IMR-90 (cell line): ENCODE measurements at regions not wholly inside any gene's neighbourhood (a gene's known extent, or its start where the extent isn't known, plus 50 kb on each side); places are given as distances from the start of the nearest gene placed in this dataset.

Source experiments
- ATAC-seq: fragments of 200-7000 bp; cut with Tn5 transposase; 2 replicates; pipeline ENCODE4 v1.9.1; 2020; ENCODE audit warnings: low read depth, mild to moderate bottlenecking, moderate library complexity
- BruUV-seq: library from RNA; stranded (reverse); fragments of 400-500 nt; replicated peaks from 2 replicates; lab custom pipeline; 2021; lab: Mats Ljungman, UMichigan
- CTCF ChIA-PET: fragments of 300-600 bp; formaldehyde crosslinking; extraction: SDS; loops from one replicate; lab custom pipeline; 2021; ENCODE audit warnings: antibody characterized with exemption; lab: Yijun Ruan, JAX
- POLR2A ChIA-PET: fragments of 300-600 bp; sonication (Branson Sonifier 250); formaldehyde crosslinking; loops from one replicate; lab custom pipeline; 2022; ENCODE audit warnings: antibody characterized with exemption; ENCODE audit not compliant: unreplicated experiment; lab: Charles Lee
- DNase-seq: peaks from one replicate; pipeline ENCODE4 v3.0.0; 2013
- H2AFZ ChIP-seq: replicated peaks from 2 replicates; pipeline ENCODE3; 2013; ENCODE audit warnings: low read length, mild to moderate bottlenecking; ENCODE audit not compliant: poor library complexity
- H2AK5ac ChIP-seq: 2 replicates; pipeline ENCODE4 v1.6.1; 2013; ENCODE audit warnings: low read depth, low read length, inconsistent platforms
- H2AK9ac ChIP-seq: replicated peaks from 2 replicates; pipeline ENCODE3; 2013; ENCODE audit warnings: mild to moderate bottlenecking, low read depth, low read length, moderate library complexity; ENCODE audit not compliant: poor library complexity
- H2BK120ac ChIP-seq: 2 replicates; pipeline ENCODE4 v1.6.1; 2013; ENCODE audit warnings: low read depth, low read length, inconsistent platforms
- H2BK15ac ChIP-seq: 3 replicates; pipeline ENCODE4 v1.6.1; 2013; ENCODE audit warnings: low read depth, low read length, inconsistent platforms
- H2BK20ac ChIP-seq: 2 replicates; pipeline ENCODE4 v1.6.1; 2013; ENCODE audit warnings: low read depth, mild to moderate bottlenecking, inconsistent platforms, low read length, moderate library complexity
- H2BK5ac ChIP-seq: 2 replicates; pipeline ENCODE4 v1.6.1; 2013; ENCODE audit warnings: mild to moderate bottlenecking, low read depth, low read length, inconsistent platforms; ENCODE audit not compliant: poor library complexity, severe bottlenecking
- H3K14ac ChIP-seq: replicated peaks from 2 replicates; pipeline ENCODE4 v1.6.1; 2013; ENCODE audit warnings: low read depth, low read length, inconsistent platforms
- H3K18ac ChIP-seq: 2 replicates; pipeline ENCODE4 v1.6.1; 2013; ENCODE audit warnings: low read depth, low read length, control low read depth
- H3K23ac ChIP-seq: 2 replicates; pipeline ENCODE4 v1.6.1; 2013; ENCODE audit warnings: low read depth, low read length, inconsistent platforms
- H3K27ac ChIP-seq: 2 replicates; pipeline ENCODE4 v1.5.1; 2013; ENCODE audit warnings: mild to moderate bottlenecking, control low read depth, low read length; ENCODE audit not compliant: insufficient read depth
- H3K27me3 ChIP-seq: 2 replicates; pipeline ENCODE4 v1.6.1; 2013; ENCODE audit warnings: low read length; ENCODE audit not compliant: control insufficient read depth, insufficient read depth
- H3K36me3 ChIP-seq: 2 replicates; pipeline ENCODE4 v1.6.1; 2013; ENCODE audit warnings: low read length, mixed read lengths; ENCODE audit not compliant: control insufficient read depth, insufficient read depth
- H3K4ac ChIP-seq: 2 replicates; pipeline ENCODE4 v1.6.1; 2013; ENCODE audit warnings: low read depth, low read length, inconsistent platforms
- H3K4me1 ChIP-seq: 2 replicates; pipeline ENCODE4 v1.6.1; 2013; ENCODE audit warnings: low read length, mixed read lengths; ENCODE audit not compliant: control insufficient read depth, insufficient read depth
- H3K4me2 ChIP-seq: 2 replicates; pipeline ENCODE4 v1.6.1; 2013; ENCODE audit warnings: low read depth, mild to moderate bottlenecking, control low read depth, low read length, moderate library complexity
- H3K4me3 ChIP-seq: 2 replicates; pipeline ENCODE4 v1.5.1; 2013; ENCODE audit warnings: low read depth, mild to moderate bottlenecking, control low read depth, low read length, moderate library complexity; ENCODE audit not compliant: insufficient read depth
- H3K56ac ChIP-seq: 2 replicates; pipeline ENCODE4 v1.6.1; 2013; ENCODE audit warnings: low read length, inconsistent platforms; ENCODE audit not compliant: insufficient read depth; ENCODE audit errors: extremely low read depth
- H3K79me1 ChIP-seq, 2 experiments: 2 replicates each; pipeline ENCODE4 v1.6.1; 2013; ENCODE audit warnings: low read length in 2 of 2, inconsistent platforms in 1 of 2, low read depth in 1 of 2
- H3K9ac ChIP-seq: 2 replicates; pipeline ENCODE4 v1.6.1; 2013; ENCODE audit warnings: low read depth, low read length, control low read depth
- H3K9me1 ChIP-seq: 2 replicates; pipeline ENCODE4 v1.6.1; 2013; ENCODE audit warnings: low read length, inconsistent platforms; ENCODE audit not compliant: insufficient read depth
- H3K9me3 ChIP-seq: 2 replicates; pipeline ENCODE4 v1.6.1; 2013; ENCODE audit warnings: low read length; ENCODE audit not compliant: control insufficient read depth, insufficient read depth
- H4K20me1 ChIP-seq: 2 replicates; pipeline ENCODE4 v1.6.1; 2013; ENCODE audit warnings: low read length, inconsistent platforms; ENCODE audit not compliant: insufficient read depth
- H4K5ac ChIP-seq: 2 replicates; pipeline ENCODE4 v1.6.1; 2013; ENCODE audit warnings: mild to moderate bottlenecking, low read depth, low read length, control low read depth
- H4K8ac ChIP-seq, 2 experiments: 2 replicates each; pipeline ENCODE4 v1.6.1; 2013; ENCODE audit warnings: low read depth in 2 of 2, low read length in 2 of 2, control low read depth in 1 of 2, inconsistent platforms in 1 of 2
- H4K91ac ChIP-seq: 2 replicates; pipeline ENCODE4 v1.6.1; 2013; ENCODE audit warnings: low read depth, low read length, inconsistent platforms; ENCODE audit not compliant: insufficient read depth
- BHLHE40 ChIP-seq: fragments of 150-350 bp; IDR thresholded peaks from 2 replicates; pipeline ENCODE4 v1.6.1; 2016; ENCODE audit warnings: mild to moderate bottlenecking, low read depth, low read length
- CEBPB ChIP-seq: IDR thresholded peaks from 2 replicates; pipeline ENCODE4 v1.6.1; 2012; ENCODE audit warnings: low read depth, low read length, improper control_type of control experiment
- FOS ChIP-seq: fragments of 150-350 bp; IDR thresholded peaks from 2 replicates; pipeline ENCODE4 v1.6.1; 2016; ENCODE audit warnings: low read depth, low read length
- MAFK ChIP-seq: IDR thresholded peaks from 2 replicates; pipeline ENCODE4 v1.6.1; 2012; ENCODE audit warnings: low read depth, low read length, improper control_type of control experiment
- WGBS, 2 experiments: methylation state at CpG; one replicate each; pipeline versions ENCODE4 v1.1.5 to v1.1.7; 2013; ENCODE audit warnings: missing lambda C conversion rate in 2 of 2; ENCODE audit not compliant: insufficient read length in 1 of 2; ENCODE audit errors: extremely low coverage in 2 of 2; 5-methylcytosine and 5-hydroxymethylcytosine counted together
- dilution Hi-C: fragments of 300-500 bp; cut with HindIII; formaldehyde crosslinking; loops from one replicate; pipeline ENCODE4 v1.14.3; 2018; ENCODE audit warnings: low sequenced_read_pairs; ENCODE audit not compliant: unreplicated experiment
- in situ Hi-C: fragments of 300-500 bp; cut with MboI; formaldehyde crosslinking; loops from 3 replicates; pipeline ENCODE4 v1.14.3; 2019; ENCODE audit warnings: low sequenced_read_pairs, inconsistent platforms, mixed read lengths
- intact Hi-C: fragments of 100-400 bp; cut with micrococcal nuclease; formaldehyde crosslinking; loops from 2 replicates; pipeline ENCODE4 v1.10.0; 2022

DNA sequence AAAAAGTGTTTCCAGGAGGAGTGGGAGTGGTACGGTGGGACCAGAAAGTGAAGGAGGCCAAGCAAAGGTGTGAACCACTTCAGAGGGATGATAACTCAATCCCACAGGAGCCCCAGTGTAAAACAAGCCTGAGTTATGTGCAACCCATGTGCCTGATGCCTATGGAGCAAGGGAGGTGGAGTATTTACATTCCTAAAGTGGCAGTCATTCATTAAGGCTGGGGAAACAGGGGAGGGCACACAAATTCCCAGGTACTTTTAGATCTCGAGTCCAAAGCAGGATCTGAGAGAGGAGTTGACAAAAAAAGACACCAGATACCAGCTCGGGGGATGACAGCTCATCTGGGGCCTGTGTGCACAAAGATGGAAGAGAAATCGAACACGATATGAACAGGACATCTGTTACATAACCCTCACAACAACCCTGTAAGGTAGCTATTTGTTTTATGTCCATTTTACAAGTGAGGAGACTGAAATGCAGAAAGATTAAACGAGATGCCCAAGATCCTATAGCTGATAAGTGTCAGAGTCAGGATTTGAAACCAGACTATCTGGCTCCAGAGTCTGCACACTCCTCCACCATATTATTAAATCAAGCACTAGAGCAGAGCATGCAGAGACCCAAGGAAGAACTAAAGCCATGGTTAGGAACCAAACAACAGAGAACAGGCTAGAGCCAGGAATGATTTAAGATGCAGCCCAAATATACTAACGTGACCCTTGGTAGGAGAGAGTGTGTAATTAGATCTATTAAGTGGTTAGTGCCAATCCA, 91.9 kb upstream of the MAPK10 start:
- peak overlapping the region; percentile 18; the same call in 1 of the 2 replicates for H2BK120ac ChIP-seq
- H3K4ac ChIP-seq, result peak overlapping the region; percentile 44; the same call in 1 of the 2 replicates
- TF ChIP-seq FOS, result 0 out of 2 replicates have a peak, but pooled peaks have one; percentile 22
- no peak for TF ChIP-seq MAFK
- TF ChIP-seq BHLHE40, result peak; percentile 9; the same call in 1 of the 2 replicates
- 0 out of 2 replicates have a peak, but pooled peaks have one; percentile 8 for TF ChIP-seq CEBPB
- H3K9me3 ChIP-seq, result no peaks in the 10 kb centered on the region
- peak overlapping the region; percentile 15 for H2AK9ac ChIP-seq
- peak overlapping the region; percentile 53 for H3K4me3 ChIP-seq
- BruUV-seq, result no TSS peak
- dilution Hi-C loops, result no loop called here
- no peaks in the 10 kb centered on the region for H3K36me3 ChIP-seq
- intact Hi-C loops, result no loop called here
- H3K4me2 ChIP-seq, result peak overlapping the region; percentile 71
- H3K14ac ChIP-seq, result 0 out of 2 replicates have a peak overlapping the region, but pooled peaks have one; percentile 26
- ATAC-seq (peak; percentile 46), DNase-seq (peak; percentile 30)
- POLR2A ChIA-PET, result no interaction called here
- peak overlapping the region in 1 of 2 experiments; percentile 62; a peak in 3 of 4 replicates for H4K8ac ChIP-seq
- no peak overlapping the region; the same call in 1 of the 2 replicates for H2AK5ac ChIP-seq
- peak overlapping the region; percentile 48 for H2BK5ac ChIP-seq
- H3K27me3 ChIP-seq, result no peaks in the 10 kb centered on the region
- H4K91ac ChIP-seq, result no peak overlapping the region
- WGBS, 2 experiments, result no CpG with 5 or more reads among the region's 7 CpGs
- peak overlapping the region; percentile 31; the same call in 1 of the 2 replicates for H4K5ac ChIP-seq
- in situ Hi-C loops, result no loop called here
- CTCF ChIA-PET, result no interaction called here
- H2AFZ ChIP-seq, result no peak overlapping the region
- no peak overlapping the region for H2BK15ac ChIP-seq
- no peak overlapping the region for H3K23ac ChIP-seq
- peak overlapping the region; percentile 30 for H3K18ac ChIP-seq
- peak overlapping the region; percentile 40; the same call in 1 of the 2 replicates for H2BK20ac ChIP-seq
- H3K4me1 ChIP-seq, result peaks cover 9% of the 10 kb centered on the region
- no peaks in the 10 kb centered on the region for H3K79me1 ChIP-seq
- H3K9me1 ChIP-seq, result no peaks in the 10 kb centered on the region
- peak overlapping the region; percentile 73; the same call in 1 of the 2 replicates for H3K9ac ChIP-seq
- H3K27ac ChIP-seq, result no peak overlapping the region
- no peak overlapping the region for H3K56ac ChIP-seq
- no peaks in the 10 kb centered on the region for H4K20me1 ChIP-seq
